ENCODE measurements at regions not wholly inside any gene's neighbourhood (a gene's known extent, or its start where the extent isn't known, plus 50 kb on each side); places are given as distances from the start of the nearest gene placed in this dataset.

DNA sequence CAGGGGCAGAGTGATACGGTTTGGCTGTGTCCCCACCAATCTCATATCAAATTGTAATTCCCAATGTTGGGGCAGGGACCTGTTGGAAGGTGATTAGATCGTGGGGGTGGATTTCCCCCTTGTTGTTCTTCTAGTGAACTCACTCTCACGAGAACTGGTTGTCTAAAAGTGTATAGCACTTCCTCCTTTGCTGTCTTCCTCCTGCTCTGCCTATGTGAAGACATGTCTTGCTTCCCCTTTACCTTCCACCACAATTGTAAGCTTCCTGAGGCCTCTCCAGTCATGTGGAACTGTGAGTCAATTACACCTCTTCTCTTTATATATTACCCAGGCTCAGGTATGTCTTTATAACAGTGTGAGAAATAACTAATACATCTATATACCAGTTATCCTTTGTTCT, 706.4 kb upstream of the KLHL1 start:
- ChIA-PET POLR2A (no interaction called here), CTCF (ENCODE audit: low intra/inter-chr PET ratio, low total read pairs) (no interaction called here)
- H4K20me1 ChIP-seq (ENCODE audit: insufficient read depth, low read length) = no peaks in the 10 kb centered on the region
- intact Hi-C loops (cut with micrococcal nuclease; ENCODE audit: unreplicated experiment) (no loop called here), in situ Hi-C loops (cut with HindIII; ENCODE audit: extremely low pct_ligation_motif_present, low pct_unique_long_range_greater_than_20kb) (no loop called here)
- ATAC-seq (no peak), FAIRE-seq (no peak), DNase-seq (ENCODE audit: low spot score) (no peak)
- H3K79me2 ChIP-seq (ENCODE audit: insufficient read depth, low read length) = no peaks in the 10 kb centered on the region
- no TSS peak for BruUV-seq (replicated peaks)
- no peaks in the 10 kb centered on the region for H3K4me1 ChIP-seq (ENCODE audit: insufficient read depth, low read length)
- no peak overlapping the region for H3K4me3 ChIP-seq (replicated peaks in 1 of 3; ENCODE audit: insufficient read depth in 1 of 3, low read depth in 2 of 3, low read length in 3 of 3)
- no peak overlapping the region for H3K9ac ChIP-seq (ENCODE audit: insufficient read depth, low read depth, low read length)
- WGBS (ENCODE audit: low lambda C conversion rate) = 0% methylated on average over 3 of the region's 3 CpGs
- no peak overlapping the region for H3K27ac ChIP-seq (ENCODE audit: extremely low read length, insufficient read depth, low read length)
- no peaks in the 10 kb centered on the region for H3K27me3 ChIP-seq (ENCODE audit: control insufficient read depth in 1 of 2, insufficient read depth in 2 of 2, low read length in 2 of 2)
- no peak overlapping the region for H2AFZ ChIP-seq (ENCODE audit: low read length)
- H3K36me3 ChIP-seq (replicated peaks in 1 of 2; ENCODE audit: control insufficient read depth in 1 of 2, insufficient read depth in 2 of 2, low read length in 2 of 2) = no peaks in the 10 kb centered on the region
- no peak overlapping the region for H3K4me2 ChIP-seq (ENCODE audit: low read depth, low read length)
- H3K9me3 ChIP-seq (ENCODE audit: low read length) = no peaks in the 10 kb centered on the region
- TF ChIP-seq ZNF546 (CRISPR knock-in tag; conservative IDR thresholded peaks at IDR 0.05) = no peak
- no peak for TF ChIP-seq RARA (CRISPR knock-in tag; IDR thresholded peaks at IDR 0.05)
- no peak for TF ChIP-seq SUZ12 (IDR thresholded peaks at IDR 0.05; ENCODE audit: low read depth, low read length)
- TF ChIP-seq ZNF775 (CRISPR knock-in tag; IDR thresholded peaks at IDR 0.05; ENCODE audit: borderline replicate concordance) = no peak
- TF ChIP-seq, protein P1, sequence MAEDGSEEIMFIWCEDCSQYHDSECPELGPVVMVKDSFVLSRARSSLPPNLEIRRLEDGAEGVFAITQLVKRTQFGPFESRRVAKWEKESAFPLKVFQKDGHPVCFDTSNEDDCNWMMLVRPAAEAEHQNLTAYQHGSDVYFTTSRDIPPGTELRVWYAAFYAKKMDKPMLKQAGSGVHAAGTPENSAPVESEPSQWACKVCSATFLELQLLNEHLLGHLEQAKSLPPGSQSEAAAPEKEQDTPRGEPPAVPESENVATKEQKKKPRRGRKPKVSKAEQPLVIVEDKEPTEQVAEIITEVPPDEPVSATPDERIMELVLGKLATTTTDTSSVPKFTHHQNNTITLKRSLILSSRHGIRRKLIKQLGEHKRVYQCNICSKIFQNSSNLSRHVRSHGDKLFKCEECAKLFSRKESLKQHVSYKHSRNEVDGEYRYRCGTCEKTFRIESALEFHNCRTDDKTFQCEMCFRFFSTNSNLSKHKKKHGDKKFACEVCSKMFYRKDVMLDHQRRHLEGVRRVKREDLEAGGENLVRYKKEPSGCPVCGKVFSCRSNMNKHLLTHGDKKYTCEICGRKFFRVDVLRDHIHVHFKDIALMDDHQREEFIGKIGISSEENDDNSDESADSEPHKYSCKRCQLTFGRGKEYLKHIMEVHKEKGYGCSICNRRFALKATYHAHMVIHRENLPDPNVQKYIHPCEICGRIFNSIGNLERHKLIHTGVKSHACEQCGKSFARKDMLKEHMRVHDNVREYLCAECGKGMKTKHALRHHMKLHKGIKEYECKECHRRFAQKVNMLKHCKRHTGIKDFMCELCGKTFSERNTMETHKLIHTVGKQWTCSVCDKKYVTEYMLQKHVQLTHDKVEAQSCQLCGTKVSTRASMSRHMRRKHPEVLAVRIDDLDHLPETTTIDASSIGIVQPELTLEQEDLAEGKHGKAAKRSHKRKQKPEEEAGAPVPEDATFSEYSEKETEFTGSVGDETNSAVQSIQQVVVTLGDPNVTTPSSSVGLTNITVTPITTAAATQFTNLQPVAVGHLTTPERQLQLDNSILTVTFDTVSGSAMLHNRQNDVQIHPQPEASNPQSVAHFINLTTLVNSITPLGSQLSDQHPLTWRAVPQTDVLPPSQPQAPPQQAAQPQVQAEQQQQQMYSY (CRISPR knock-in tag; IDR thresholded peaks at IDR 0.05) = no peak
- TF ChIP-seq ZFX (CRISPR knock-in tag; IDR thresholded peaks at IDR 0.05; ENCODE audit: low read depth) = no peak
- no peak for TF ChIP-seq MATR3 (CRISPR knock-in tag; IDR thresholded peaks at IDR 0.05)
- TF ChIP-seq SSRP1 (CRISPR knock-in tag; IDR thresholded peaks at IDR 0.05) = no peak
- no peak for TF ChIP-seq THAP11 (CRISPR knock-in tag; IDR thresholded peaks at IDR 0.05)
- TF ChIP-seq, protein P2, sequence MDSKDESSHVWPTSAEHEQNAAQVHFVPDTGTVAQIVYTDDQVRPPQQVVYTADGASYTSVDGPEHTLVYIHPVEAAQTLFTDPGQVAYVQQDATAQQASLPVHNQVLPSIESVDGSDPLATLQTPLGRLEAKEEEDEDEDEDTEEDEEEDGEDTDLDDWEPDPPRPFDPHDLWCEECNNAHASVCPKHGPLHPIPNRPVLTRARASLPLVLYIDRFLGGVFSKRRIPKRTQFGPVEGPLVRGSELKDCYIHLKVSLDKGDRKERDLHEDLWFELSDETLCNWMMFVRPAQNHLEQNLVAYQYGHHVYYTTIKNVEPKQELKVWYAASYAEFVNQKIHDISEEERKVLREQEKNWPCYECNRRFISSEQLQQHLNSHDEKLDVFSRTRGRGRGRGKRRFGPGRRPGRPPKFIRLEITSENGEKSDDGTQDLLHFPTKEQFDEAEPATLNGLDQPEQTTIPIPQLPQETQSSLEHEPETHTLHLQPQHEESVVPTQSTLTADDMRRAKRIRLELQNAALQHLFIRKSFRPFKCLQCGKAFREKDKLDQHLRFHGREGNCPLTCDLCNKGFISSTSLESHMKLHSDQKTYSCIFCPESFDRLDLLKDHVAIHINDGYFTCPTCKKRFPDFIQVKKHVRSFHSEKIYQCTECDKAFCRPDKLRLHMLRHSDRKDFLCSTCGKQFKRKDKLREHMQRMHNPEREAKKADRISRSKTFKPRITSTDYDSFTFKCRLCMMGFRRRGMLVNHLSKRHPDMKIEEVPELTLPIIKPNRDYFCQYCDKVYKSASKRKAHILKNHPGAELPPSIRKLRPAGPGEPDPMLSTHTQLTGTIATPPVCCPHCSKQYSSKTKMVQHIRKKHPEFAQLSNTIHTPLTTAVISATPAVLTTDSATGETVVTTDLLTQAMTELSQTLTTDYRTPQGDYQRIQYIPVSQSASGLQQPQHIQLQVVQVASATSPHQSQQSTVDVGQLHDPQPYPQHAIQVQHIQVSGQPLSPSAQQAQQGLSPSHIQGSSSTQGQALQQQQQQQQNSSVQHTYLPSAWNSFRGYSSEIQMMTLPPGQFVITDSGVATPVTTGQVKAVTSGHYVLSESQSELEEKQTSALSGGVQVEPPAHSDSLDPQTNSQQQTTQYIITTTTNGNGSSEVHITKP (CRISPR knock-in tag; IDR thresholded peaks at IDR 0.05; ENCODE audit: low read depth) = no peak
- no peak for TF ChIP-seq ZNF883 (CRISPR knock-in tag; IDR thresholded peaks at IDR 0.05; ENCODE audit: not compliant biosample characterization)
- no peak for TF ChIP-seq SRSF9 (IDR thresholded peaks at IDR 0.05; ENCODE audit: borderline replicate concordance, insufficient read depth, low read depth, low read length, poor library complexity, severe bottlenecking)
- no peak for TF ChIP-seq ISX (CRISPR knock-in tag; conservative IDR thresholded peaks at IDR 0.05)
- no peak for TF ChIP-seq SKI (IDR thresholded peaks at IDR 0.05; ENCODE audit: partially characterized antibody)
- no peak for TF ChIP-seq TSC22D2 (CRISPR knock-in tag; IDR thresholded peaks at IDR 0.05; ENCODE audit: borderline replicate concordance)
- TF ChIP-seq ZKSCAN1 (IDR thresholded peaks at IDR 0.05; ENCODE audit: low read length) = no peak
- TF ChIP-seq, protein P3, sequence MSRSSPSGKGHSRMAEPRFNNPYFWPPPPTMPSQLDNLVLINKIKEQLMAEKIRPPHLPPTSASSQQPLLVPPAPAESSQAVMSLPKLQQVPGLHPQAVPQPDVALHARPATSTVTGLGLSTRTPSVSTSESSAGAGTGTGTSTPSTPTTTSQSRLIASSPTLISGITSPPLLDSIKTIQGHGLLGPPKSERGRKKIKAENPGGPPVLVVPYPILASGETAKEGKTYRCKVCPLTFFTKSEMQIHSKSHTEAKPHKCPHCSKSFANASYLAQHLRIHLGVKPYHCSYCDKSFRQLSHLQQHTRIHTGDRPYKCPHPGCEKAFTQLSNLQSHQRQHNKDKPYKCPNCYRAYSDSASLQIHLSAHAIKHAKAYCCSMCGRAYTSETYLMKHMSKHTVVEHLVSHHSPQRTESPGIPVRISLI (CRISPR knock-in tag; IDR thresholded peaks at IDR 0.05; ENCODE audit: borderline replicate concordance) = no peak
